HG03442 (cell line): ENCODE measurements at regions not wholly inside any gene's neighbourhood (a gene's known extent, or its start where the extent isn't known, plus 50 kb on each side); places are given as distances from the start of the nearest gene placed in this dataset.
A peak's percentile ranks its signal among the peaks of the same experiment; 100 is the strongest.
"Not testable (repeated sequence)": the region's sequence is repeated elsewhere in the genome, so short reads cannot be mapped to it uniquely, and the experiment has no call there.

ENCODE experiments used
- ATAC-seq: cut with Tn5 transposase; IDR thresholded peaks from one replicate; pipeline ENCODE4 v1.9.1; 2021; ENCODE audit warnings: mild to moderate bottlenecking, moderate library complexity; ENCODE audit not compliant: unreplicated experiment

DNA sequence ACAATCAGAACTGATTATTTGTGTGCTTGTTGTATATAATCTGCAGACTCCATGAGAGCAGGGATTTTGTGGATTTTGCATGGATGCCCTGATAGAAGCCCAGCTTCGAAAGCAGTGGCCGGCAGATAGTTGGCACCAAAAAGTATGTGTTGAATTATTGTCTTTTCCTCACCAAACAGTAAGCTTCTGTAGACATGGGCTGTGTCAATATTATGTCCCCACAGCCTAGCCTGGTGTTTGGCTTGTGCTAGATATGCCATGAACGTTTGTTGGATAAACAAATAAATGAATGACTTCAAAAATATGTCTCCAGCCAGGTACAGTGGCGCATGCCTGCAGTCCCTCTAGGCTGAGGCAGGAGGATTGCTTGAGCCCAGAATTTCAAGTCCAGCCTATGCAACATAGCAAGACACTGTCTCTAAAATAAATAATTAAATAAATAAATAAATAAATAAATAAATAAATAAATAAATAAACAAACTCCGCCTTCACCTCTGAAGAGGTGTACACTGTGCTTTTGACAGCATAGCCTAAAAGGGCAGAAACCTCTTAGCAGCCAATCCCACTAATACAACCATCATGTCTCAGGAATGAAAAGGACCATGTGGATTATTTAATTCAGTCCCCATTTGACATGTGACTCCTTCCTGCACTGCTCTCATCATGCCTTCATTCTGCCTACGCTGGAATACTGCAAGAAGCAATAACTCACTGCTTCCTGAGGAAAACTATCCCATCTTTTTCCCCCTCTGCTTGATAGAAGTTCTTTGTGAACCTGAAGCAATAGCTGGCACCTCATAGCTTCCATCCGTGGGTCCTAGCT is 335.2 kb downstream of the FBXW7 start:
- no peak for ATAC-seq

DNA sequence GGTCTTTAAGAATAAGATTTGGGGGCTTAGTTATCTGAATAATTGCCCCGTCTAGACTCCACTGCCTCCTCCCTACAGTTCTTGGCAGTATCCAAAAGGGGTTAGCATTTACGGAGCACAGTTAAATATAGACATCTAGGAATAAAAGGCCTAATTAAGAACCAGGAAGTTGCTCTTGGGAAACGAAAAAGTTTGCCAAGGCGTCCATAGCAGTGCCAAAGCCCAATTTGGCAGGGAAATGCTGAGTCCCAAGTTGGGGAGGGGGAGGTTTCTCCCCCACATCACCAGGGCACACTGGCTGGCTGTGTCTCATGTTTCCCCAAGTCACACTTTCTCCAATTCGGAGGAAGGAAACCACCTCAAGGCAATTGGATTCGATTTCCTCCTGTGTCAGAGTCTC is 338.7 kb downstream of the FBXW7 start:
- ATAC-seq, result no peak

DNA sequence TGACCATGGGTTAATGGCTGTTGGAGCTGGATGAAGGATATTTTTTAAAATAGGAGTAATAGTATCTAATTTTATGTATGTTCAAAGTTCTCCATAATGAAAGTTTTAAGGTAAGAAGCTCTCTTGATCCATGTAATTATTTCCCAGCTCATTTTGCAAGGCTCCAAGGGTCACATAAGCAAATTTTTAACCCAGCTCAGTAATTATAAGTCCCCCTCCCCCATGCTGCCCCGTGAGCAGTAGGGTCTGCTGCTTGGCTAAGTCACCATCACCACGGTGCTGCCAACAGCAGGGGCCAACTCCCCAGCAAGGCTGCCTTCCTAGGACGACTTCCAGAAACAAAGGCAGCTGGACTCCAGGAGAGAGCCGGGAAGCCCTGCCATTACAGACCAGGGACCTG is 340.0 kb downstream of the FBXW7 start:
- ATAC-seq, result no peak

DNA sequence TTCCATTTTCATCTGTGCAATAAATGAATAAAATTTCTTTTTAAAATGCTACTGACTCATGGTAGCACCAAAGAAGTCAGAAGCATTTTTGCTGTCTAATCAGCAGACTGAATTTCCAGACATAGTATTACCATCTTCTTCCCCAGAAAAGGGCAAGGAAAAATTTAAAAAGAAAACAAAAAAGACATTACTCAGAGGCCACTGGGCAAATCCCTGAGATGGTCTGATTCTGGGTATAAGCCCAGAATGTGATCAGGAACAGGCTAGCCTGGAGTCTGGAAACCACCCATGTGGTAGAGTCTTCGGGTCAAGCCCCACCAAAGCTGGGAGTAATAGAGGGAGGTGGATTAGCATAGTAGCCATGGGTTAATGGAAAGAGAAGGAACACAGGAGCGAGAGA is 342.8 kb downstream of the FBXW7 start:
- ATAC-seq, result no peak

DNA sequence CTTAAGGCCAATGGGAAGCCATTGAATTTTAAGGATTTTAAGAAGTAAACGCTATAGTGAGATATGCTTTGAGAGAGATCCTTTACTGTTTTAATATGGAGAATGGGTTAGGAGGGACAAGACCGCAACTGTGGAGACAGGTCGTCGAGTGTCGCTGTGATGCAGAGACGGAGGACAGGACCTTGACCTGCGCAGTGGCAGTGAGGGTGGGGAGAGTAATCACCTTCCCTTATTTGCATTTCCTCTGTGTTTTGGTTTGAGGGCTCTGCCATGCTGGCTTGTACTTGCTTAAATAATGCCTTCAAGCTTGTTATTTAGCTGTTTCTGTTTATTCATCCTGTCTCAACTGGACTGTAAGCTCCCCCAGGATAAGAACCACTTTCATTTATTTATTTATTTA is 345.0 kb downstream of the FBXW7 start:
- no peak for ATAC-seq

DNA sequence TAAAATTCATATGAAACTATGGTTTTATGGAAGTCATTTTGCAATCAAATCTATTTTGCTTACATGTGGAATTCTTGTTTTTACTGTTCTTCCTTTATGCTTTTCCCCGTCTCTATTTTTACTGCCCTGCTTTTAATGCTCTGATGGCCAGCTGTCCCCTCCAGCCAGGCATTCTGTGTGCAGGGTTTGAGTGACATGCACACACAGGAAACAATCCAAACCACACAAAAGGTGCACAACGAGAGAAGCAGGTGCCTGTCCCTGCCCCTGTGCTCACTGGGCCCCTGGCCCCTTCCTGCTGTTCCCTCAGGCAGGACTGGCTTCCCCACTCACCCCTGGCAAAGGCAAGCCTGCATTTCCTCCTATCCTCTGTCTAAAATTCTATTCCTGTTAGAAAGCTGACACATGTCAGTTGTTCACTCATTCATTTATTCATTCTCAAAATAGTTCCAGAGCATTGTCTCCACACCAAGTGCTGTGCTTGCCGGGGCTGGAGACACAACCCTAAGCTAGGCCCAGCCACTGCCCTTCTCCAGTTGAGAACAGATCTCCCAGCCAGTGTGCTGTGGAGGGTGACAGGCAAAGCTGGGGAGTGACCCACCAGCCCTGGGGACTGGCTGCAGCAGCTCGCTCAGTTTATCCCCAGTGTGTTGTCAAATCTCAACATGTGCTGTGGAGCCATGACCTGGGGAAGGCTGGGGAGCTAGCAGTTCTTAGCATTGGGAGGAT is 346.3 kb downstream of the FBXW7 start:
- peak; percentile 79 for ATAC-seq

DNA sequence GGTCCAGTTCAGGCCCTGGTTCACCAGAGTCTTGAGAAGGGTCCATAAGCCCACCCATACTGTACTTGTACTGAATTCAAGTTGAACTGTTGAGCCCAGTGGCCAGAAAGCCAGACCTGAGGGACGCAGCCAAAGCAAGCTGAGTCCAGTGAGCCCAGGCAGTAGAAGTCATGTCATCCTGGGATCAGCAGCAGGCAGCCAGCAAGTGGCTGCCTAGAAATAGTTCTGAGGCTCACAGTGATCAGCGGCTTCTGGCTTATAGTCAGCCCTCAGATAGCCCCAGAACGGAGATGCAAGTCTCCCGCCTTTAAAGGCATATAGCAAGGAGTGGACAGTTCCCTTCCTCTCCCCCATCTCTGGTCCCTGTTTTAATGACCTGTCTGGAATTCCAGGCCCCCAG is 347.1 kb downstream of the FBXW7 start:
- ATAC-seq, result no peak

DNA sequence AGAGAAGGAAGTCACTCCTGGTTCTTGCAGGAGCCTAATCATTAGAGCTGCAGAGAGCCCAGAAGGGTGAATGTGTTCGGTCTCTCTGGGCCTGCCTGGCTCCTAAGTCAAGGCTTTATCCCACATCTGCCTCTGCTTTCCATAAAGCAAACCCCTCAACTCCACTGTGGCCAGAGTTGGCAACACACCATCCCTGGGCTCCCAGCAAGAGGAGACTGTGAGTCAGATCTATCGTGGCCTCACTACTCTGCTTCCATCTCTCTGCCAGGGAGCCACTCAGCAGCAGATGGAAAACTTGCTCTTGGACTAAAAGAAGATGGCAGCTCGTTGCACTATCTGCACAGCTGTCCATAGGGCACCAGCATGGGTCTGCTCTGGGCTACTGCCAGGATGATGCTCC is 348.2 kb downstream of the FBXW7 start:
- ATAC-seq, result no peak

DNA sequence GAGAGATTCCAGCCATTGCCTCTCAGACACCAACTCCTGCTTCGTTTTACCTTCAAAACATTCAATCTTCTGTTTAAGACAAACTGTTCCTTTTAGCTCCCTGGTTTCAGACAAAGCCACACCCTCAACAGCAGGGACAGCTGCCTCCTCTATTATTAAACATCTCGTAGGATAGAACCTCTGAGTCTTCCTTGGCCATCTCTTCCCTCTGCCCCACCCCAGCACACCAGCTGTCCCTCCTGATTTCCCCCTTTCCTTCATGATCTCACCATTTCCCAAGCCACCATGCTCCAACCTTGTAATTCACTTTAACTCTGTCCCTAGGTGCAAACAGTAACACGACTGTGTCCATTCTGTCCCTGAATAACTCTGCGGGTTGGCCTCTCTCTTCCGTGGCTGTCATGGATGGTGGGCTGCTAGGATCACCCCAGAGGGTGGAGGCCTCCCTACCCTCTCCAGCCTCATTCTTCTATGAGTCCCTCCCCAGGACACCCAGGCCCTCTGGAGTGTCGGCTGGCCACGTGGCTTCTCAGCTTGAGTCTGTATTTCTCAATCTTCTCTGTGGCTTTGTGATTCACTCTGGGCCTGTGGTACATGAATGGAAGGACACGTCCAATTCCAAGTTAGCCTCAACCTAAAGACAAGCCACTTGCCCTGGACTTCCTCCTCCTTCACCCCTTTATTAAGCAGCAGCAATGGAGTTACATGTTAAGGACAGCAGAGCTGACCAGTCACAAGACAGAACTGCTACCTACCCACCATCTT is 349.9 kb downstream of the FBXW7 start:
- ATAC-seq, result no peak

DNA sequence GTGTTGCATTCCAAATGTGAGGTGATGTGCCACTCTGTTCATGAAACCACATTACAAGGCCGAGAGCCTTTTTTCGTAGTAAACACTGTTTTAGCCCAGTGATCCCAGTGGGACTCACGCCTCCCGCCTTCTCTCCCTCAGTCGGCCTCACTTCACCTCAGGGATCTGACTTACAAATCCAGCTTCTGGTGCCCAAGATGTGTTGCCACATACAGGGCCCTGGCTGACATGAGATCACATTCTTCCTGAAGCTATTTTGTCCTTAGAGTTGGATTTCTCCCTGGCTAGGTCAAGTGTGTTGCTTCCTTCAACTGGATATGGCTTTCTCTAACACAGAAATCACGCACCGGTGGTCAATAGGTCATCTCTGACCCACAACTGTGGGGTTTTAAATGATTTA is 354.7 kb downstream of the FBXW7 start:
- ATAC-seq, result no peak

DNA sequence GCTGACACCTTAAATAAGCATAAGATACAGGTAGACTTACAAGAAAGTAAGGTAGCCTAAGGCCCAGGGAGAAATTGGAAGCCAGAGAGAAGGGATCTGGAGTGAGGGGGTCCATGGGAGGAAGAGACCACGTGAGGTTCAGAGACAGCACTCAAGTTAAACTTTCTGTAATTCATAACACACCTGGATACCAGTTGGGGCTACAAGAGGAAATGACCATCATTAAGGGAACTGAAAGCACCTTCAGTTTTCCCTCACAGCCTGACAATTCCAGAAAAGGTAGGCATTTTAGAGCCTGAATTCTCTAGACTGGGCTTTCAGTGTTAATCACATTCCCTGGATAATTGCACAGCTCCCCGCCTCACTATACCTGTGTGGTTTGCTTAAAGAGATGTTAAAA is 355.5 kb downstream of the FBXW7 start:
- ATAC-seq, result no peak

DNA sequence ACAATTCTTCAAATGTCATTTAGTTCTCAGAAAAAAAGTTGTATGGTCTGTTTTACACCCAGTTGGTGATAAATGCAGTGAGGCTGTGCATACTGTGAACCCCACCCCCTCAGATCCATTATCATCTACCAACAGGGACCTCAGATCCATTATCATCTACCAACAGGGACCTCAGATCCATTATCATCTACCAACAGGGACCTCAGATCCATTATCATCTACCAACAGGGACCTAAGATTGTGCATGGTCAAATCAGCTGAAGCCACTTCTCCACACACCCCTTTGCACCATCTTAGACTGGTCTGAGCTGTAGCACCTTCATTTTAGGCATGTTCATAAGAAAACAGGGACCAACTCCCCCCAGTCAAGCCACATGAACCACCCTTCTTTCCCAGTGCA is 358.4 kb downstream of the FBXW7 start:
- ATAC-seq, result not testable (repeated sequence)

DNA sequence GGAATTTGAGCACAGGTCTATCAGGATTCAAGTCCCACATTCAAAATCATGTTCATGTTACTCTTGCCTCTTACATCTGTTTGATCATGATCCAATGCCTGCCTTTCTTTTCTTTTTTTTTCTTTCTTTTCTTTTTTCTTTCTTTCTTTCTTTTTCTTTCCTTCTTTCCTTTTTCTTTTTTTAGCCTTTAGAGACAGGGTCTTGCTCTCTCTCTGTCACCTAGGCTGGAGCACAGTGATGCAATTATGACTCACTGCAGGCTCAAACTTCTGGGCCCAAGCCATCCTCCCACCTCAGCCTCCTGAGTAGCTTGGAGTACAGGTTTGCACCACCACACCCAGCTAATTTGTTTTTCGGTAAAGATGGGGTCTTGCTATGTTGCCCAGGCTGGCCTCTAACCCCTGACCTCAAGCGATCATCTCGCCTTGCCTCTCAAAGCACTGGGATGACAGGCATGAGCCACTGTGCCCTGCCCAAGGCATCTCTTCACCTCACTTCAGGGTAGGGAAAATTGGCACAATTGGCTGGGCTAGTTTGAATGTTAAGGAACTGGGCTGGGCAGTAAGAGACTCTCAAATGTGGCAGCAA is 359.2 kb downstream of the FBXW7 start:
- no peak for ATAC-seq

DNA sequence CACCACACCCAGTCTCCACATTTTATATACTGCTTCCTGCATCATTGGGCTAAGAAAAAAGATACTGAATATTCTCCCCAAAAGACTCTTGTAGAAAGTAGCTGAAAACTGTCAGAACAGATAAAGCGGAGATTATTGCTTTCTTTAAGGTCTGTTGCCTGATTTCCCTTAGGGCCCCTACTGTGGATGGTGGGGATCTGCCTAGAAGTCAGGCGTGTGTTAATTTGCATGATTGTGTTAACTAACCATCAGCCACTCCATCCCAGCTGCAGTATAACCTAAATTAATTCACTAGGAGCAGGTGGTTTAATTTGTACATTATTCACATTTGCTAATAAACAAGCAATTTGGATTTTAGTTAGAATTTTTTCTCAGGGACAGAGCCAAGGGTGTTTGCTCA is 360.3 kb downstream of the FBXW7 start:
- no peak for ATAC-seq

DNA sequence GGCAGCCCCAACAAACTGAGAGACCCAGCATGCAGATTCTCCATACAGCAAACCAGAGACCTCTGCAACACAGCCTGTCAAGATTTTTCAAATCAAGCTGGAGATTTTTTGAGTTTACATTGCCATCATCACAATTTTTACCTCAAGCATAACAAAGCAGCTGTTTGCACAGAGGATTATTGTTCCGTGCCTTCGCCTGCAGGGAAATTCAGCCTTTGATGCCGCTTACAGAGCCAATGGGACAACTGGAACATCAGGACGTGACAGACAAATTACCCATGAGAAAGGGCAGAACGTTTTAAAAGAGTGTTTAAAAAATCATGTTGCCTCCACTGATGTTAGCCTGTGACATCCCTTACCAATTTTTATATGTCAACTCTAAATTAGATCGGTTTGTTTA is 363.7 kb downstream of the FBXW7 start:
- no peak for ATAC-seq

DNA sequence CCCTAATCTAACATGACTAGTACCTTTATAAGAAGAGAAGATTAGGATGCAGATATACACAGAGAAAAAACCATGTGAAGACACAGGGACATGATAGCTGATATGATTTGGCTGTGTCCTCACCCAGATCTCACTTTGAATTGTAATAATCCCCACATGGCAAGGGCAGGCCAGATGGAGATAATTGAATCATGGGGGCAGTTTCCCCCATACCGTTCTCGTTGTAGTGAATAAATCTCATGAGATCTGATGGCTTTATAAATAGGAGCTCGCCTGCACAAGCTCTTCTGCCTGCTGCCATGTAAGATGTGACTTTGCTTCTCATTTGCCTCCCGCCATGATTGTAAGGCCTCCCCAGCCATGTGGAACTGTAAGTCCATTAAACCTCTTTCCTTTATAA is 364.3 kb downstream of the FBXW7 start:
- ATAC-seq, result no peak

DNA sequence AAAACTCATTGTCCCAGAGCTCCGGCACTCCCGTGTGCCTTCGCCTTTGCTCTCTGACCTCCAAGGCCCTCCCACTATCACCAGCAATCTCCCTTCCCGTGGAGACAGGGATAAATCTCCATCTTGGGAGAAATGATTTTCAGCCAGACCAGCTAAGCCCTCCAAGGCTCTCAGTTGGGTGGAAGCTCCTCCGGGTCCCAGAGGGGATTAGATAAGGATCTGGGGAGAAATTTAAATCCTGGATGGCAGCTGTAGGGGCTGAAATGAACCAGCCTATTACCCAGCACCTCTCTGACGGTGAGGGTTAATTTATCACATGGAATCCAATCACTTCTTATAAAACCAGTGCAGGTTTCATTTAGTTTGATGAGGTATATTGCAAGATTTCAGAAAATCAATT is 366.2 kb downstream of the FBXW7 start:
- ATAC-seq, result no peak

DNA sequence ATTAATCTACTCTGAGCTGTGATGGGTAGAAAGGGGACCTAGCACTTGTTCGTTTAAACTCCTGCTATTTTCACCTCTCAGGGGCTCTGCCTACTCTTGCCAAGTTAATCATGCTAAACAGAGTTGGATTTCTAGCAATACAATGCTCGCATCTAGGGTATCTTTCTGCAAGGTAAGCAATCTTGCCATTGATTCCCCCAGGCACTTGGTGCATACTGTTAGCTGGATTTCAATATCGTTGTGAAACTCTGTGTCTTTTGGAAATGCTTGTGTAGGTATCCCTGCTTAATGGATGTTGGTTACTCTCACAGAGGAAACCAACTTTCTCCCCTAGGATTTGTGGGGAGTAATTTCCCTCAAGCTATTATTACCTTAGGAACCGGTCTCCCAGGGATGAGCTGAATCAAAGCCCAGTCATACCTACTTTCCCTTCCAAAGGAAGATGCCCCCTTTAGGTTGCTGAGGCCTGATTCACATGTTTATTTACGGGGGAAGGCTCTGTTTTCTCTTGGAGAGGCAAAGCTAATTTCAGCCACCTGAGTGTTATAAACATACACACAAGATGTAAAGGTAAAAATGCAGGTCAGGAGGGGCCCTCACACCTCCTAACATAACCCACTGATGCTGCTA is 366.8 kb downstream of the FBXW7 start:
- no peak for ATAC-seq

DNA sequence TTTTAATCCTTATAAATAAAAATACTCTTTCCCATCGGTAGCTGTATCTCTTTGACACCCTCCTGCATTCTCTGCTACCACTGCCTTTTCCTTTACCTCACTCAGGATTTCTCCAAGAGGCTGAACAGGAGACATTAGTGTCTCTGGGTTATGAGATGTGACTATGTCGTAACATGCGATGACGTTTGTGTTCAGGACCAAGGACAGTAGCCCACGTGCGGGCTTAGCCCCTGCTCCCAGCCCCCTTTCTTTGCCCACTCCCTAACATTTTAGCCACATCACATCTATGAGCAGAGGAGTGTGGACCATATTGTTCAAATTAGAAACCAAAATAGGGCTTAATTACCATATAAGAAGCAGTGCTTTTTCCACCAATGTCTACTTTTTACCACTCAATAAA is 369.3 kb downstream of the FBXW7 start:
- ATAC-seq, result no peak

DNA sequence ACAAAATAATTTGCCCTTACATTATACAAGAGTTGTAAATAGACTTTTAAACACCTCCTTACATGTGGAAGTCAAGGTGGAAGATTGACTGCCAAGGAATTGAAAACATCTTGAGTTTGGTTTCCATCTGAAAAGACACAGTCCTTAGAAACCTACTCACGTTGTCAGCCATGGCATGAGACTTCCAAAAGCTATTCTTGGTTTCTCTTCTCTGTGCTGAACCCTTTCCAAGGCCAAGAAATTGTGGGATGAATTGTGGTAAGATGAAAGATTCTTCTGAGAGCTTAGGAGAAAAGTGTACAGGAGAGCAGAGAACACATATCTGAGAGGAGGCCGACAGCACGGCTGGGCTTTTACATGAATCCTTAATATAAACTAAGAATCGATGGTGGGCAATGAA is 370.0 kb downstream of the FBXW7 start:
- no peak for ATAC-seq

DNA sequence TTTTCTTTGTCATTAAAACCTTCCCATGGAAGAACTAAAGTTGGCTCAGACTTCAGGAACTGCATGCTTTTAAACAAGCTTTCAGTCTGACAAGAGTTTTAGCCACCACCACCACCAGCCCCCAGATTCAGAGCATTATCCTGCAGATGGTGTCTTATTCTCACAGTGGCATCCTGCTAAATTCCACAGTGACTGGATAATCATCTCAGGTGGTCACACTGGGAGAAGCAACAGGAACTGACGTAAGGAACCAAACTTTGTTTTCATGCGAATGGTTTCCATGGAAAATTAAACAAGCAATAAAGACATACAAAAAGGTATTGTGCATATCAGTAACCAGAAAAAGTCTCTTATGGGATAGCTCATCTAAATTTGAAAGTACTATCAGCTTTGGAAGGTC is 370.7 kb downstream of the FBXW7 start:
- ATAC-seq, result no peak
